Choroid plexus epithelial cell (primary cell): ENCODE measurements at regions not wholly inside any gene's neighbourhood (a gene's known extent, or its start where the extent isn't known, plus 50 kb on each side); places are given as distances from the start of the nearest gene placed in this dataset.
"Not testable (repeated sequence)": the region's sequence is repeated elsewhere in the genome, so short reads cannot be mapped to it uniquely, and the experiment has no call there.

Experiments
- DNase-seq: peaks from one replicate; pipeline ENCODE4 v3.0.0-alpha.2; 2010; ENCODE audit warnings: low read depth
- H3K4me3 ChIP-seq: 2 replicates; pipeline ENCODE4 v1.5.1; 2011; ENCODE audit warnings: low read depth, mild to moderate bottlenecking, control low read depth, low read length, moderate library complexity
- CTCF ChIP-seq: conservative IDR thresholded peaks from 2 replicates; pipeline ENCODE4 v1.5.1; 2011; ENCODE audit warnings: low read depth, mild to moderate bottlenecking, control low read depth, inconsistent platforms, low read length, moderate library complexity

GRCh38 chr9:3650994-3651622, 125.3 kb upstream of the RFX3 start:
- no peak for TF ChIP-seq CTCF
- DNase-seq = no peak
- H3K4me3 ChIP-seq = no peak overlapping the region

GRCh38 chr9:3648722-3649246, 123.0 kb upstream of the RFX3 start:
- no peak for TF ChIP-seq CTCF
- H3K4me3 ChIP-seq = no peak overlapping the region
- DNase-seq = no peak

GRCh38 chr9:3648266-3648665, 122.5 kb upstream of the RFX3 start:
- H3K4me3 ChIP-seq = no peak overlapping the region
- TF ChIP-seq CTCF = no peak
- no peak for DNase-seq

- H3K4me3 ChIP-seq = no peak overlapping the region
- peak; percentile 20 for DNase-seq
- TF ChIP-seq CTCF = peak; percentile 13
Measured at GRCh38 chr9:3647652-3648051, 121.9 kb upstream of the RFX3 start.

GRCh38 chr9:3646226-3646625, 120.4 kb upstream of the RFX3 start:
- TF ChIP-seq CTCF = no peak
- H3K4me3 ChIP-seq = no peak overlapping the region
- no peak for DNase-seq

GRCh38 chr9:3642075-3642474, 116.3 kb upstream of the RFX3 start:
- not testable (repeated sequence) for DNase-seq, H3K4me3 ChIP-seq

GRCh38 chr9:3629495-3629894, 103.7 kb upstream of the RFX3 start:
- H3K4me3 ChIP-seq = no peak overlapping the region
- TF ChIP-seq CTCF = no peak
- DNase-seq = no peak
